Astrocyte of the cerebellum (primary cell): ENCODE measurements at regions not wholly inside any gene's neighbourhood (a gene's known extent, or its start where the extent isn't known, plus 50 kb on each side); places are given as distances from the start of the nearest gene placed in this dataset.
"Not testable (repeated sequence)": the region's sequence is repeated elsewhere in the genome, so short reads cannot be mapped to it uniquely, and the experiment has no call there.

Experiments used
- DNase-seq: peaks from one replicate; pipeline ENCODE4 v3.0.0-alpha.2; 2011; ENCODE audit warnings: low read depth
- H3K4me3 ChIP-seq: 2 replicates; pipeline ENCODE4 v1.5.1; 2011; ENCODE audit warnings: mild to moderate bottlenecking, low read depth, low read length, moderate library complexity
- in situ Hi-C: cut with HindIII; loops from 2 replicates; pipeline ENCODE4 v1.10.0; 2017; ENCODE audit warnings: low sequenced_read_pairs

- in situ Hi-C loops, DNase-seq, H3K4me3 ChIP-seq: not testable (repeated sequence)
These were observed 60.5 kb downstream of the GOLGA6L22 start for GRCh38 chr15:22519213-22519612.

DNA sequence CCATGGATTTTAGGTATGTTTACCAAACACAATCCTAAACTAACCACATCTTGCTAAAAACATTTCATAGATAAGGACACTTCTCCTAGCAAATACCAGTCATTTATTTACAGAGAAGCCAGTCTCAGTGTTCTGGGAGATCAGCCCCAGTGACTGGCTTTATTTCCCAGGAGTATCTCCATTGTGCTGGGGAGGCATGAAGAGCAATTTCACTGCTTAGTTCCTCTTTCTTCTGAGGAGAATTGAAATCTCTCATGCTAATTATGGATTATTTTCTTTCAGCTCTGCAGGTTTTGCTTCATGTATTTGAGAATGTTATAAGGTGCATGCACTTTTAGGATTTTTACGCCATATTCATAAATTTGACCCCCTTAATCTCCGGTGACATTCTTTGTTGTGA lies 67.8 kb downstream of the GOLGA6L22 start:
- DNase-seq, in situ Hi-C loops: not testable (repeated sequence)

GRCh38 chr15:22527016-22527415 lies 68.3 kb downstream of the GOLGA6L22 start:
- DNase-seq, H3K4me3 ChIP-seq, in situ Hi-C loops: not testable (repeated sequence)

More for the DNA sequence above, 67.8 kb downstream of the GOLGA6L22 start:
- not testable (repeated sequence) for H3K4me3 ChIP-seq

DNA sequence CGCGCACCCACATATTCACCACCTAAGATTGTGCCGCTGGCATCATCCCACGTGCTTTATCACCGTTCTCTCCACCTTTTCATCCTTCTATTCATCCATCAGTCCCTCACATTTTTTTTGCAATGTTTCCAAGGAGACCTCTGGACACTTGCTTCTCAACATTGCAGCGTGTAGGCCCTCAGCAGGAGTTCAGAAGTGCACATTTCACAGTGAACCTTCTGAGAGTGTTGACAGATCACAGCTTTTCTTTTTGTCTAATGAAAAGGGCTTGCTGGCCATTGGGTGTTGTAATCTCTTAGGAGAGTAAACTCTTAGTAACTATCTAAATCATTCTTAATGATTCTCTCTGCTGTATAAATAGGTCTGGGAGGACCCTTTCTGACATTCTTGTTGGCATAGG lies 70.5 kb downstream of the GOLGA6L22 start:
- in situ Hi-C loops, H3K4me3 ChIP-seq, DNase-seq: not testable (repeated sequence)

GRCh38 chr15:22559701-22560100 lies 101.0 kb downstream of the GOLGA6L22 start:
- DNase-seq, H3K4me3 ChIP-seq, in situ Hi-C loops: not testable (repeated sequence)

GRCh38 chr15:22561716-22562115 lies 103.0 kb downstream of the GOLGA6L22 start:
- DNase-seq, H3K4me3 ChIP-seq, in situ Hi-C loops: not testable (repeated sequence)

- in situ Hi-C loops, DNase-seq, H3K4me3 ChIP-seq: not testable (repeated sequence)
These were observed 107.8 kb downstream of the GOLGA6L22 start for GRCh38 chr15:22566510-22566909.

- H3K4me3 ChIP-seq, in situ Hi-C loops, DNase-seq: not testable (repeated sequence)
These were observed 110.8 kb downstream of the GOLGA6L22 start for GRCh38 chr15:22569486-22569885.

DNA sequence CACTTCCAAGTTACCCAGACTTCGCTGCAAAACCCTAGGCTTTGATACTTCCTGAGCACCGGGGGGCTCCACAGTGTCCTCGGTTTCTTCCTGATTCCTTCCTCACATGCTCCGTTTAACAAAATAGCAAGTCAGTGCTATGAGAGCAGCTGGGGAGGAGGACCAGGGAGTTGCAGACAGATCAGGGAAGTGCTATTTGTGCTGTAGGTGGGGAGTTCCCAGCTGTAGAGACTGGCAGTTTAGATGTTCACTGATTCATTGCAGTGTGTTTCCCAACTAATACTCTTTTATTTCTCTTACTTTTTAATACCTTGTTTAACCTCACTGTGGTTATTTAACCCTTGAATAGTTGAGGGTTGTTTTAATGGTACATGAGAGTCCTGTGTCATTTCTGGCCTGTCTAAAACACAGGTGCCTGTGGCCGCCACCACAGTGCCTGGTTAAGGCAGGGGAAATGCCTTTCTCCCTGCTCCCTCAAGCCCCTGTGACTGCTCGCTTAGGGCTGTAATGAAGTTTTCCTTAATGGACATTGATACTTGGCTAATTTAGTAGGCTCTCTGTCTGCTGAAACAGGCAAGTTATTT lies 113.5 kb downstream of the GOLGA6L22 start:
- in situ Hi-C loops, result not testable (repeated sequence)

GRCh38 chr15:22572792-22573191 lies 114.1 kb downstream of the GOLGA6L22 start:
- H3K4me3 ChIP-seq, DNase-seq, in situ Hi-C loops: not testable (repeated sequence)

More for the DNA sequence above, 113.5 kb downstream of the GOLGA6L22 start:
- H3K4me3 ChIP-seq, DNase-seq: not testable (repeated sequence)

GRCh38 chr15:22577828-22578227 lies 119.1 kb downstream of the GOLGA6L22 start:
- DNase-seq, in situ Hi-C loops, H3K4me3 ChIP-seq: not testable (repeated sequence)

DNA sequence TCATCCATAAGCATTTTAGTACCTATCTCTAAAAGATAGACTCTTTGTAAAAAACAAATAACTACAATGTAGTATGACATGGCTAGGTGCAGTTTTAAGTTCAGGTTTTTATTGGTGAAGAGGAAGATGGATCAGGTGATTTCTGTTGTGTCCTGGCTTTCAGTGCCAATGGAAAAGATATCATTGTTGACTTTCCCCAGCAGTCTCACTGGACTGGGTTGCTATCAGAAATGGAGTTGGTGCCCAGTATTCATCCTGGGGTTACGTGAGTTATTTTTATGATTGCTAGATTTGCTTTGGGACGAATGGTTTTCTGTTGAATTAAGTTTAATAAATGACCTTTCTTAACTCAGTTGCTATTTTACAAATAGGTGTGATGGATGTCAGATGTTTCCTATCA lies 120.5 kb downstream of the GOLGA6L22 start:
- H3K4me3 ChIP-seq, DNase-seq, in situ Hi-C loops: not testable (repeated sequence)

DNA sequence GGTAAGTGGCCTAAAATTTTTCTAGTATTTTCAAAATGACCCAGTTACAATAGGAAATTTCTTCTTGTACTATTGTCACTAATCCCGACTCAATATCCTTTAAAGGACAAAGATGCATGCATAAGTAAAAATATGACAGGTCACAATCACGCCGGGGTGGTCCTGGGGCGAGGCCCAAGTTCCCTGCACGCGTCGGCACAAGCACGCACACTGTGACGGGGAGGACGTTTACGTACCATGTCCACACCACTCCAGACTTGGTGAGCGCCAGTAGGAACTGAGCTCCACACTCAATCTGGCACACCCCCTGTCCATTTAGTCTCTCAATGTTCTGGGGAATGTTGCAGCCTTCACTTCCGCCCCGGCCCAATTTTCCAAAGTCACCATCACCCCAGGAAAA lies 128.7 kb downstream of the GOLGA6L22 start:
- DNase-seq, H3K4me3 ChIP-seq, in situ Hi-C loops: not testable (repeated sequence)

DNA sequence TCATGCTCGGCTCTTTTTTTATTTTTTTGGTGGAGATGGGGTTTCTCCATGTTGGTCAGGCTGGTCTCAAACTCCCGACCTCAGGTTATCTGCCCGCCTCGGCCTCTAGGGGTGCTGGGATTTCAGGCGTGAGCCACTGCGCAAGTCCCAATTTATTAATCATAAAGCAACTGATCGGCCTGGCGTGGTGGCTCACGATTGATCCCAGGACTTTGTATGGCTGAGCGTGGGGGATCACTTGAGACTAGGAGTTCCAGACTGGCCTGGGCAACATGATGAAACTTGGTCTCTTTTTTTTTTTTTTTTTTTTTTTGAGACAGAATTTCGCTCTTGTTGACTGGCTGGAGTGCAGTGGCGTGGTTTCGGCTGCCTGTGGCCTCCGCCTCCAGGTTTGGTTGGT lies 139.8 kb downstream of the GOLGA6L22 start:
- H3K4me3 ChIP-seq, in situ Hi-C loops: not testable (repeated sequence)

GRCh38 chr15:22599526-22600320 lies 141.0 kb downstream of the GOLGA6L22 start:
- DNase-seq, in situ Hi-C loops, H3K4me3 ChIP-seq: not testable (repeated sequence)

More for the DNA sequence above, 139.8 kb downstream of the GOLGA6L22 start:
- DNase-seq, result not testable (repeated sequence)

GRCh38 chr15:22616976-22617375 lies 158.3 kb downstream of the GOLGA6L22 start:
- H3K4me3 ChIP-seq, in situ Hi-C loops, DNase-seq: not testable (repeated sequence)

GRCh38 chr15:22631789-22632188 lies 154.7 kb upstream of the NIPA1 start:
- H3K4me3 ChIP-seq, in situ Hi-C loops, DNase-seq: not testable (repeated sequence)

DNA sequence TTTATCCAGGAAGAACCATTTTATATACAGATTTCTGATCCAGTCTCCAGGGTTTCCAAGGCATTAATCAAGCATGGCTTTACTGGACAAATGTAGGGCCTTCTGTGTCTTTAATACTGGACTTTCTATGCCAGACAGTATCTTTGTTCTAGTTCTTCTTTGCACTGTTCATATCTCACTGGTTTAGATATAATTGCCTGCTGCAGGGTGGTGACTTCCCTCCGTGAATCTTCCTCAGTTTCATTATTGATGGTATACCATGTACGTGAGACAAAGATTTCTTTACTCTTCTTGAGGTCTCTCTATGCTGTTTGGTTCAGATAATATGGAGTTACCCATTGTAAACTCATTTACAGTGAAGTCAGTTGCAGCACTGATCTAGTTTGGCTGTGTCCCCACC lies 146.5 kb upstream of the NIPA1 start:
- DNase-seq, H3K4me3 ChIP-seq, in situ Hi-C loops: not testable (repeated sequence)
